Calu3 (cell line): ENCODE measurements at regions not wholly inside any gene's neighbourhood (a gene's known extent, or its start where the extent isn't known, plus 50 kb on each side); places are given as distances from the start of the nearest gene placed in this dataset.

Experiments used
- BruUV-seq: library from RNA; stranded (reverse); fragments of 400-500 nt; replicated peaks from 2 replicates; lab custom pipeline; 2021; lab: Mats Ljungman, UMichigan
- CTCF ChIA-PET: fragments of 300-600 bp; sonication (Branson Sonifier 250); formaldehyde crosslinking; loops from one replicate; lab custom pipeline; 2022; ENCODE audit warnings: antibody characterized with exemption; lab: Charles Lee
- DNase-seq: peaks from one replicate; pipeline ENCODE4 v3.0.0; 2022
- H3K27ac Mint-ChIP-seq: one replicate; pipeline ENCODE4 v1.8.0; 2022; ENCODE audit warnings: mixed read lengths; ENCODE audit not compliant: unreplicated experiment
- H3K27me3 Mint-ChIP-seq: one replicate; pipeline ENCODE4 v1.8.0; 2022; ENCODE audit warnings: mixed read lengths; ENCODE audit not compliant: unreplicated experiment
- H3K36me3 Mint-ChIP-seq: one replicate; pipeline ENCODE4 v1.8.0; 2022; ENCODE audit warnings: mild to moderate bottlenecking, moderate library complexity, mixed read lengths; ENCODE audit not compliant: insufficient read depth, unreplicated experiment
- H3K4me1 Mint-ChIP-seq: one replicate; pipeline ENCODE4 v1.8.0; 2022; ENCODE audit warnings: mild to moderate bottlenecking, low read depth, mixed read lengths; ENCODE audit not compliant: unreplicated experiment
- H3K4me3 Mint-ChIP-seq: one replicate; pipeline ENCODE4 v1.8.0; 2022; ENCODE audit warnings: mild to moderate bottlenecking, low read depth, moderate library complexity, mixed read lengths; ENCODE audit not compliant: unreplicated experiment
- H3K9me3 Mint-ChIP-seq: one replicate; pipeline ENCODE4 v1.8.0; 2022; ENCODE audit warnings: low read depth, mixed read lengths; ENCODE audit not compliant: unreplicated experiment
- CTCF ChIP-seq: fragments of 200-600 bp; IDR thresholded peaks from one replicate; pipeline ENCODE4 v1.8.0; 2022; ENCODE audit warnings: antibody characterized with exemption; ENCODE audit not compliant: unreplicated experiment
- intact Hi-C: fragments of 100-400 bp; cut with micrococcal nuclease; formaldehyde crosslinking; loops from one replicate; pipeline ENCODE4 v1.10.0; 2022; ENCODE audit not compliant: unreplicated experiment

DNA sequence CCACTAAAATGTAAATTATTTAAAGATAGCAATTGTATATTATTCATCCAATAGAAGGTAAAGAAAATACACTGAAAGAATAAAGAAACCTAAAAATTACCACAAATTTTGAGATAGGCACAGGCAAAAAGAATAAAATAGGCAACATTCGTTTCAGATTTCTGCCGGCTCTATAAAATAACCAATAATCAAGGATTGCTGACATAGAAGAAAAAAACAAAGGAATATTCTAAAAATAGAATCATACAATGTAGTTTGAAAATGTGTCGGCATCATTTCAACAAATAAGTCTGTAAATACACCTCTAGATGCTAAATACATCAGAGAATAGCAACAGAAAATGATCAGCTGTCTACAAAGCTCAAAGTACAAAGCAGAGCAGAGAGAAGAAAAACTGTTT lies 973.3 kb downstream of the EPHA7 start:
- intact Hi-C loops = no loop called here
- Mint-ChIP-seq H3K4me3 (no peak overlapping the region), H3K4me1 (no peaks in the 10 kb centered on the region), H3K27ac (no peak overlapping the region), H3K27me3 (no peaks in the 10 kb centered on the region), H3K9me3 (peaks cover 11% of the 10 kb centered on the region), H3K36me3 (no peaks in the 10 kb centered on the region)
- no TSS peak for BruUV-seq
- no peak for DNase-seq
- CTCF ChIA-PET = no interaction called here
- TF ChIP-seq CTCF = no peak

DNA sequence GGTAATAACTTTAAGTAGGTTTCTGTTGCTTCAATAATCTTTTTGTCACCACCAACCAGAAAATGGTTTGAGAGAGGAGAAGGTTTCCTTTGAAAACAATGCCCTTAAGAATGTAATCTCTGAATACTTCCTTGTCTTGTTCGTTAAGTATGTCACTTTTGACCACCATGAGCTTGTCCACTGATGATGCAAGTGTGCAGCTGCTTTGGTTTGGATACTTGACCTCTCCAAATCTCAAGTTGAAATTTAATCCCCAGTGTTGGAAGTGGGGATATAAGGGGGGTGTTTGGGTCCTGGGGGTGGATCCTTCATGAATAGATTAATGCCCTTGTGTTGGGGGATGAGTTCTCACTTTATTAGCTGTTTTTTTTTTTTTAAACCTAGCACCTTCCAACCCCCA lies 985.4 kb downstream of the EPHA7 start:
- H3K27ac Mint-ChIP-seq = no peak overlapping the region
- CTCF ChIA-PET = no interaction called here
- DNase-seq = no peak
- no peaks in the 10 kb centered on the region for H3K36me3 Mint-ChIP-seq
- TF ChIP-seq CTCF = no peak
- no peak overlapping the region for H3K4me3 Mint-ChIP-seq
- H3K4me1 Mint-ChIP-seq = no peaks in the 10 kb centered on the region
- peaks cover 15% of the 10 kb centered on the region for H3K9me3 Mint-ChIP-seq
- no peaks in the 10 kb centered on the region for H3K27me3 Mint-ChIP-seq
- intact Hi-C loops = no loop called here
- no TSS peak for BruUV-seq

DNA sequence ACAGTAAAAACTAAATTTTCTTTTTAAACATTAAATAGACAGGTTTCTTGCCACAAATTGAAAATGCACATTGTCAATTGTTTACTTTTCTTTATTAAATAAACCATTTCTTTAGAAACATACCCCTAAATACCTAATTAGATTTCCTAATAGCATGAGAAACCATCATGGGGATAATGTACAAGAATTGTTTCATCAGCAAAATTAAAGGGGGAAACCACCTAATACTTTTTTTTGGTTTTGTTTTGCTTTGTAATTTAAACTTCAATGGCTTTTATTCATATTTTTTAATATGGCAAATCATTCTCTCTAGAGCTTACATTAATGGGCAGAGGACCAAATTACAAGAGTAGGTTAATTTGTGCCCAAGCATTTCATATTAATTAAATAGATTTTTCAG lies 987.9 kb downstream of the EPHA7 start:
- Mint-ChIP-seq H3K27ac (no peak overlapping the region), H3K9me3 (peaks cover 7% of the 10 kb centered on the region), H3K4me1 (no peaks in the 10 kb centered on the region), H3K27me3 (no peaks in the 10 kb centered on the region), H3K4me3 (no peak overlapping the region), H3K36me3 (no peaks in the 10 kb centered on the region)
- TF ChIP-seq CTCF = no peak
- DNase-seq = no peak
- CTCF ChIA-PET = no interaction called here
- no TSS peak for BruUV-seq
- intact Hi-C loops = no loop called here

DNA sequence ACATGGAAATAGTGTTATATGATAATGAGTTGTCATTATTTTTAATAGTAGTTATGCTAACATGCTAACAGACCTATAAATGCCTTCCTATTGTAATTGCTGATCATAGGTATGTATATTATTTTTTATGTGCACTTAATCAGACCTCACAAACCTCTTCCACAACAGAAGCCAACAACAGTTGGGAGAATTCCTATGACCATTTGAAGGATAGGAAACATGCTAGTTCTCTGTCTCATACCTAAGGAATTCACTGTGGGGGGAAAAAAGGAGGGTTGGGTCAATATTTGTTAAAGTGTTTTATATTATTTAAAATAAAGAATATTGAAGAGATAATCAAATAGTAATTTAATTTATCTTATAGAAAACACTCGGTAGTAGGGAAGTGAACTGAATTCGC lies 990.9 kb downstream of the EPHA7 start:
- no TSS peak for BruUV-seq
- CTCF ChIA-PET = no interaction called here
- H3K4me3 Mint-ChIP-seq = no peak overlapping the region

More for the DNA sequence above, 990.9 kb downstream of the EPHA7 start:
- H3K27me3 Mint-ChIP-seq = no peaks in the 10 kb centered on the region
- H3K36me3 Mint-ChIP-seq = no peaks in the 10 kb centered on the region
- no peak overlapping the region for H3K27ac Mint-ChIP-seq
- H3K9me3 Mint-ChIP-seq = peaks cover 9% of the 10 kb centered on the region
- H3K4me1 Mint-ChIP-seq = no peaks in the 10 kb centered on the region
- intact Hi-C loops = no loop called here
- no peak for DNase-seq
- no peak for TF ChIP-seq CTCF
